BE2C (cell line): ENCODE measurements at regions not wholly inside any gene's neighbourhood (a gene's known extent, or its start where the extent isn't known, plus 50 kb on each side); places are given as distances from the start of the nearest gene placed in this dataset.
"Not testable (repeated sequence)": the region's sequence is repeated elsewhere in the genome, so short reads cannot be mapped to it uniquely, and the experiment has no call there.

ENCODE experiments used
- DNase-seq: peaks from one replicate; pipeline ENCODE4 v3.0.0-alpha.2; 2020
- H3K27me3 ChIP-seq: fragments of 250-450 bp; sonication (Bioruptor Pico); 2 replicates; pipeline ENCODE4 v1.5.1; 2020; ENCODE audit warnings: mild to moderate bottlenecking
- H3K36me3 ChIP-seq: fragments of 250-450 bp; sonication (Bioruptor Pico); 2 replicates; pipeline ENCODE4 v1.5.1; 2020; ENCODE audit warnings: mild to moderate bottlenecking
- H3K4me1 ChIP-seq: fragments of 250-450 bp; sonication (Bioruptor Pico); 2 replicates; pipeline ENCODE4 v1.5.1; 2020
- H3K4me3 ChIP-seq: 2 replicates; pipeline ENCODE4 v1.5.1; 2011; ENCODE audit warnings: low read depth, low read length
- H3K9me3 ChIP-seq: fragments of 250-450 bp; sonication (Bioruptor Pico); 2 replicates; pipeline ENCODE4 v1.5.1; 2020
- TF ChIP-seq, protein P1 (sequence below): IDR thresholded peaks from 2 replicates; pipeline ENCODE4 v1.5.1; 2012; ENCODE audit warnings: mild to moderate bottlenecking, low read depth, low read length

DNA sequence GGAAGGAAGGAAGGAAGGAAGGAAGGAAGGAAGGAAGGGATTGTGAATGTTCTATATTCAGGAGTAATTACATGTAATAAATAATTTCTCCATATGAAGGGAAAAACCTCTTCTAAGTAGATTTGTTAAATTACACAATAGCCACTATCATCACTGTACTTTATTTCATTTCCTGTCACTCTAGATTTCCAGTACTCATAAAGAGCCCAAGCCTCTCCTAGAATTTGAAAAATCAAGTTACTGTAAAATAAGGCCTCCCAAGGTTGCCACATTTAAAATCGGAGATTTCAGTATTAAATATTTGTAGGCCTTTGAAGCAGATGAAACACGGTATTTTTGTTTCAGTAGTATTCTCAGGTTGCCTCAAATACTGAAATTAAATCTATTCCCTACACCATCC lies 499.0 kb downstream of the CDH10 start:
- Histone ChIP-seq H3K9me3 (no peaks in the 10 kb centered on the region), H3K4me1 (no peaks in the 10 kb centered on the region), H3K36me3 (no peaks in the 10 kb centered on the region), H3K4me3 (no peak overlapping the region), H3K27me3 (no peaks in the 10 kb centered on the region)
- TF ChIP-seq, protein P1, sequence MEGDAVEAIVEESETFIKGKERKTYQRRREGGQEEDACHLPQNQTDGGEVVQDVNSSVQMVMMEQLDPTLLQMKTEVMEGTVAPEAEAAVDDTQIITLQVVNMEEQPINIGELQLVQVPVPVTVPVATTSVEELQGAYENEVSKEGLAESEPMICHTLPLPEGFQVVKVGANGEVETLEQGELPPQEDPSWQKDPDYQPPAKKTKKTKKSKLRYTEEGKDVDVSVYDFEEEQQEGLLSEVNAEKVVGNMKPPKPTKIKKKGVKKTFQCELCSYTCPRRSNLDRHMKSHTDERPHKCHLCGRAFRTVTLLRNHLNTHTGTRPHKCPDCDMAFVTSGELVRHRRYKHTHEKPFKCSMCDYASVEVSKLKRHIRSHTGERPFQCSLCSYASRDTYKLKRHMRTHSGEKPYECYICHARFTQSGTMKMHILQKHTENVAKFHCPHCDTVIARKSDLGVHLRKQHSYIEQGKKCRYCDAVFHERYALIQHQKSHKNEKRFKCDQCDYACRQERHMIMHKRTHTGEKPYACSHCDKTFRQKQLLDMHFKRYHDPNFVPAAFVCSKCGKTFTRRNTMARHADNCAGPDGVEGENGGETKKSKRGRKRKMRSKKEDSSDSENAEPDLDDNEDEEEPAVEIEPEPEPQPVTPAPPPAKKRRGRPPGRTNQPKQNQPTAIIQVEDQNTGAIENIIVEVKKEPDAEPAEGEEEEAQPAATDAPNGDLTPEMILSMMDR: no peak
- no peak for DNase-seq

DNA sequence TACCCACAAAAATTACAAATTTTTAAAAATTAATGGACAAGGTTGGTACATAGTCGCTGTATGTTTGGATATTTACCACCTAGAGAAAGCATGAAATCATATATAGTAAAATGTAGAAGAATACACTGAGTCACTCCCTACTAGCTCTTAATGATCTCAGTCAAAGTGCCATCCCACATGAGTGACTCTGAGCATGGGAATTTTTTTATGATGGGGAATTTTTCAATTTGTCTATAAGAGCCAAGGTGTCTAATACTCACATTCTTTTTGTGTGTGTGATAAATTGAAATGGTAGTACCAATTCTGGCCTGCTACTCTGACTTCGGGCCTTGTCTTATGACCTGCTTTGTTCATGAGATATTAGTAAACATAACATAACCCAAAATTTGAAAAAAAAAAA lies 483.2 kb downstream of the CDH10 start:
- H3K9me3 ChIP-seq: no peaks in the 10 kb centered on the region
- H3K4me1 ChIP-seq: no peaks in the 10 kb centered on the region
- no peak for DNase-seq
- H3K36me3 ChIP-seq: no peaks in the 10 kb centered on the region
- H3K4me3 ChIP-seq: no peak overlapping the region
- TF ChIP-seq, protein P1: no peak
- H3K27me3 ChIP-seq: no peaks in the 10 kb centered on the region

- H3K4me3 ChIP-seq: no peak overlapping the region
- no peaks in the 10 kb centered on the region for H3K36me3 ChIP-seq
- no peak for DNase-seq
- TF ChIP-seq, protein P1: no peak
- H3K4me1 ChIP-seq: 0 out of 2 replicates have a peak, but pooled peaks cover 3% of the 10 kb centered on the region
- no peaks in the 10 kb centered on the region for H3K9me3 ChIP-seq
- H3K27me3 ChIP-seq: no peaks in the 10 kb centered on the region
Observed at GRCh38 chr5:24162343-24162742, 482.4 kb downstream of the CDH10 start.

DNA sequence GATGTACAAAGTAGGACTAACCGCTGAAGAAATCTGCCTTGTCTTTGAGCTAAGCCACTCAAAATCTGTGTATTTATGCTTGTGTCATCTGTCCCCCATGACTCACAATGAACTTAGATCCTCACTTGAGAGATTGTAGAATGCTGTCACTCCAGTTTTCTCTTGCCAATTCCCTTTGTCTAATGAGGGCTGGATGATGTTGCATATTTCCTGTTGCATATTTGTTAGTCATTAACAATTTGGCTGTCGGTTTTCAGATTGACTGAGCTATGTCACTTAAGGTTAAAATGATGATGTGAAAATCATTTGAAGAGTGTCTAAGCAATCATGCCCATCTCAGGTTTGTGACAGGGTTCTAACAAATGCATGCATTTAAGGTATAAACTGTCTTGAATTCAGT lies 481.7 kb downstream of the CDH10 start:
- TF ChIP-seq, protein P1: no peak
- Histone ChIP-seq H3K9me3 (no peaks in the 10 kb centered on the region), H3K27me3 (no peaks in the 10 kb centered on the region), H3K4me3 (no peak overlapping the region), H3K36me3 (no peaks in the 10 kb centered on the region), H3K4me1 (0 out of 2 replicates have a peak, but pooled peaks cover 5% of the 10 kb centered on the region)
- DNase-seq: no peak

- DNase-seq: no peak
- Histone ChIP-seq H3K27me3 (no peaks in the 10 kb centered on the region), H3K36me3 (no peaks in the 10 kb centered on the region), H3K9me3 (no peaks in the 10 kb centered on the region), H3K4me1 (0 out of 2 replicates have a peak, but pooled peaks cover 5% of the 10 kb centered on the region), H3K4me3 (no peak overlapping the region)
- TF ChIP-seq, protein P1: no peak
Observed at GRCh38 chr5:24167806-24168205, 477.0 kb downstream of the CDH10 start.

GRCh38 chr5:24170026-24170425 lies 474.8 kb downstream of the CDH10 start:
- no peak for DNase-seq
- TF ChIP-seq, protein P1: no peak
- 0 out of 2 replicates have a peak, but pooled peaks cover 5% of the 10 kb centered on the region for H3K4me1 ChIP-seq
- H3K36me3 ChIP-seq: no peaks in the 10 kb centered on the region
- H3K9me3 ChIP-seq: no peaks in the 10 kb centered on the region
- no peaks in the 10 kb centered on the region for H3K27me3 ChIP-seq
- H3K4me3 ChIP-seq: no peak overlapping the region

- not testable (repeated sequence) for H3K9me3 ChIP-seq
Observed at GRCh38 chr5:24170930-24171329, 473.8 kb downstream of the CDH10 start.

More at GRCh38 chr5:24170930-24171329, 473.8 kb downstream of the CDH10 start:
- H3K27me3 ChIP-seq, H3K4me1 ChIP-seq, H3K36me3 ChIP-seq, H3K4me3 ChIP-seq, DNase-seq: not testable (repeated sequence)
